Activated CD8-positive, alpha-beta T cell treated with anti-CD3 and anti-CD28 coated beads, Interleukin-2, amount 10 ng/mL, durations not matched to agents 7 days and 5 days (primary cell): ENCODE measurements at regions not wholly inside any gene's neighbourhood (a gene's known extent, or its start where the extent isn't known, plus 50 kb on each side); places are given as distances from the start of the nearest gene placed in this dataset.
"Not testable (repeated sequence)": the region's sequence is repeated elsewhere in the genome, so short reads cannot be mapped to it uniquely, and the experiment has no call there.

Source experiments
- ATAC-seq: fragments of 150-1000 bp; cut with Tn5 transposase; one replicate; pipeline ENCODE4 v1.10.0; 2021; ENCODE audit warnings: moderate library complexity
- CTCF ChIA-PET: fragments of 350-600 bp; sonication (Branson Sonifier 250); formaldehyde crosslinking; loops from one replicate; lab custom pipeline; 2021; ENCODE audit warnings: antibody characterized with exemption; lab: Charles Lee
- POLR2A ChIA-PET: fragments of 350-600 bp; sonication (Branson Sonifier 250); formaldehyde crosslinking; loops from one replicate; lab custom pipeline; 2021; ENCODE audit warnings: antibody characterized with exemption; lab: Charles Lee
- DNase-seq: peaks from one replicate; pipeline ENCODE4 v3.0.0-alpha.2; 2020
- H3K27ac Mint-ChIP-seq: one replicate; pipeline ENCODE4 v1.8.0; 2021; ENCODE audit warnings: mild to moderate bottlenecking, mixed read lengths
- H3K27me3 Mint-ChIP-seq: one replicate; pipeline ENCODE4 v1.8.0; 2021; ENCODE audit warnings: low read depth, mixed read lengths
- H3K36me3 Mint-ChIP-seq: one replicate; pipeline ENCODE4 v1.8.0; 2021; ENCODE audit warnings: low read depth, mixed read lengths
- H3K4me1 Mint-ChIP-seq: one replicate; pipeline ENCODE4 v1.8.0; 2021; ENCODE audit warnings: low read depth, mixed read lengths
- H3K4me3 Mint-ChIP-seq: one replicate; pipeline ENCODE4 v1.8.0; 2021; ENCODE audit warnings: mild to moderate bottlenecking, mixed read lengths
- H3K9me3 Mint-ChIP-seq: one replicate; pipeline ENCODE4 v1.8.0; 2022; ENCODE audit warnings: mixed read lengths; ENCODE audit not compliant: insufficient read depth

- Mint-ChIP-seq H3K36me3 (no peaks in the 10 kb centered on the region), H3K27me3 (no peaks in the 10 kb centered on the region), H3K9me3 (no peaks in the 10 kb centered on the region), H3K27ac (no peak overlapping the region), H3K4me1 (no peaks in the 10 kb centered on the region), H3K4me3 (no peak overlapping the region)
- ATAC-seq (no peak), DNase-seq (no peak)
- CTCF ChIA-PET, result no interaction called here
- POLR2A ChIA-PET, result no interaction called here
Measured at GRCh38 chr3:181932039-181932438, 220.3 kb downstream of the SOX2 start.

- no peaks in the 10 kb centered on the region for H3K9me3 Mint-ChIP-seq
- H3K4me3 Mint-ChIP-seq, result no peak overlapping the region
- H3K27ac Mint-ChIP-seq, result no peak overlapping the region
- CTCF ChIA-PET, result no interaction called here
- H3K4me1 Mint-ChIP-seq, result no peaks in the 10 kb centered on the region
- no peaks in the 10 kb centered on the region for H3K27me3 Mint-ChIP-seq
- POLR2A ChIA-PET, result no interaction called here
- DNase-seq, result no peak
- H3K36me3 Mint-ChIP-seq, result no peaks in the 10 kb centered on the region
- no peak for ATAC-seq
Measured at GRCh38 chr3:181933052-181933618, 221.4 kb downstream of the SOX2 start.

GRCh38 chr3:181935915-181936314 lies 224.2 kb downstream of the SOX2 start:
- no peak overlapping the region for H3K4me3 Mint-ChIP-seq
- H3K27me3 Mint-ChIP-seq, result no peaks in the 10 kb centered on the region
- no peaks in the 10 kb centered on the region for H3K9me3 Mint-ChIP-seq
- H3K4me1 Mint-ChIP-seq, result no peaks in the 10 kb centered on the region
- ChIA-PET POLR2A (no interaction called here), CTCF (no interaction called here)
- no peak for ATAC-seq
- no peaks in the 10 kb centered on the region for H3K36me3 Mint-ChIP-seq
- no peak overlapping the region for H3K27ac Mint-ChIP-seq
- no peak for DNase-seq

GRCh38 chr3:181936774-181937173 lies 225.0 kb downstream of the SOX2 start:
- DNase-seq (no peak), ATAC-seq (no peak)
- no peaks in the 10 kb centered on the region for H3K4me1 Mint-ChIP-seq
- H3K27me3 Mint-ChIP-seq, result no peaks in the 10 kb centered on the region
- no peaks in the 10 kb centered on the region for H3K36me3 Mint-ChIP-seq
- H3K27ac Mint-ChIP-seq, result no peak overlapping the region
- ChIA-PET CTCF (no interaction called here), POLR2A (no interaction called here)
- no peaks in the 10 kb centered on the region for H3K9me3 Mint-ChIP-seq
- no peak overlapping the region for H3K4me3 Mint-ChIP-seq

GRCh38 chr3:181938580-181938979 lies 226.9 kb downstream of the SOX2 start:
- ATAC-seq, H3K9me3 Mint-ChIP-seq, H3K36me3 Mint-ChIP-seq, CTCF ChIA-PET, H3K27ac Mint-ChIP-seq, DNase-seq, POLR2A ChIA-PET, H3K4me1 Mint-ChIP-seq, H3K27me3 Mint-ChIP-seq, H3K4me3 Mint-ChIP-seq: not testable (repeated sequence)

- ATAC-seq (no peak), DNase-seq (no peak)
- ChIA-PET CTCF (no interaction called here), POLR2A (no interaction called here)
- H3K4me1 Mint-ChIP-seq, result no peaks in the 10 kb centered on the region
- H3K4me3 Mint-ChIP-seq, result no peak overlapping the region
- H3K9me3 Mint-ChIP-seq, result no peaks in the 10 kb centered on the region
- H3K36me3 Mint-ChIP-seq, result no peaks in the 10 kb centered on the region
- H3K27me3 Mint-ChIP-seq, result no peaks in the 10 kb centered on the region
- H3K27ac Mint-ChIP-seq, result no peak overlapping the region
Measured at GRCh38 chr3:181940703-181941102, 229.0 kb downstream of the SOX2 start.

GRCh38 chr3:181941250-181941649 lies 229.5 kb downstream of the SOX2 start:
- no peaks in the 10 kb centered on the region for H3K36me3 Mint-ChIP-seq
- no peak for ATAC-seq
- H3K9me3 Mint-ChIP-seq, result no peaks in the 10 kb centered on the region
- H3K27me3 Mint-ChIP-seq, result no peaks in the 10 kb centered on the region
- no peak overlapping the region for H3K27ac Mint-ChIP-seq
- H3K4me3 Mint-ChIP-seq, result no peak overlapping the region
- ChIA-PET CTCF (no interaction called here), POLR2A (no interaction called here)
- H3K4me1 Mint-ChIP-seq, result no peaks in the 10 kb centered on the region
- no peak for DNase-seq

GRCh38 chr3:181943285-181943684 lies 231.6 kb downstream of the SOX2 start:
- POLR2A ChIA-PET, result no interaction called here
- Mint-ChIP-seq H3K36me3 (no peaks in the 10 kb centered on the region), H3K9me3 (no peaks in the 10 kb centered on the region), H3K27ac (no peak overlapping the region), H3K27me3 (no peaks in the 10 kb centered on the region), H3K4me1 (no peaks in the 10 kb centered on the region), H3K4me3 (no peak overlapping the region)
- CTCF ChIA-PET, result no interaction called here
- ATAC-seq, result no peak
- no peak for DNase-seq

- CTCF ChIA-PET, result no interaction called here
- no peak overlapping the region for H3K27ac Mint-ChIP-seq
- POLR2A ChIA-PET, result no interaction called here
- ATAC-seq (no peak), DNase-seq (no peak)
- no peaks in the 10 kb centered on the region for H3K9me3 Mint-ChIP-seq
- no peaks in the 10 kb centered on the region for H3K27me3 Mint-ChIP-seq
- H3K4me3 Mint-ChIP-seq, result no peak overlapping the region
- no peaks in the 10 kb centered on the region for H3K36me3 Mint-ChIP-seq
- no peaks in the 10 kb centered on the region for H3K4me1 Mint-ChIP-seq
Measured at GRCh38 chr3:181947606-181948005, 235.9 kb downstream of the SOX2 start.

- no peaks in the 10 kb centered on the region for H3K4me1 Mint-ChIP-seq
- POLR2A ChIA-PET, result no interaction called here
- H3K27ac Mint-ChIP-seq, result no peak overlapping the region
Measured at GRCh38 chr3:181948286-181948685, 236.6 kb downstream of the SOX2 start.

GRCh38 chr3:181952221-181952620 lies 240.5 kb downstream of the SOX2 start:
- Mint-ChIP-seq H3K4me1 (no peaks in the 10 kb centered on the region), H3K27me3 (no peaks in the 10 kb centered on the region), H3K27ac (no peak overlapping the region), H3K9me3 (no peaks in the 10 kb centered on the region), H3K36me3 (no peaks in the 10 kb centered on the region), H3K4me3 (no peak overlapping the region)
- ATAC-seq, result no peak
- ChIA-PET POLR2A (no interaction called here), CTCF (no interaction called here)
- DNase-seq, result no peak

More at GRCh38 chr3:181948286-181948685, 236.6 kb downstream of the SOX2 start:
- no peak for ATAC-seq
- CTCF ChIA-PET, result no interaction called here
- no peak for DNase-seq
- Mint-ChIP-seq H3K36me3 (no peaks in the 10 kb centered on the region), H3K9me3 (no peaks in the 10 kb centered on the region), H3K27me3 (no peaks in the 10 kb centered on the region), H3K4me3 (no peak overlapping the region)

GRCh38 chr3:181952929-181953328 lies 241.2 kb downstream of the SOX2 start:
- Mint-ChIP-seq H3K36me3 (no peaks in the 10 kb centered on the region), H3K27ac (no peak overlapping the region), H3K9me3 (no peaks in the 10 kb centered on the region), H3K4me3 (no peak overlapping the region), H3K27me3 (no peaks in the 10 kb centered on the region), H3K4me1 (no peaks in the 10 kb centered on the region)
- CTCF ChIA-PET, result no interaction called here
- DNase-seq (no peak), ATAC-seq (no peak)
- POLR2A ChIA-PET, result no interaction called here

- Mint-ChIP-seq H3K4me1 (no peaks in the 10 kb centered on the region), H3K36me3 (no peaks in the 10 kb centered on the region), H3K4me3 (no peak overlapping the region), H3K27ac (no peak overlapping the region), H3K27me3 (no peaks in the 10 kb centered on the region), H3K9me3 (no peaks in the 10 kb centered on the region)
- ChIA-PET POLR2A (no interaction called here), CTCF (no interaction called here)
- no peak for DNase-seq
- ATAC-seq, result no peak
Measured at GRCh38 chr3:181955566-181955965, 243.8 kb downstream of the SOX2 start.
